Gastroesophageal sphincter (tissue), 4 donors: ENCODE measurements at regions not wholly inside any gene's neighbourhood (a gene's known extent, or its start where the extent isn't known, plus 50 kb on each side); places are given as distances from the start of the nearest gene placed in this dataset.
"Not testable (repeated sequence)": the region's sequence is repeated elsewhere in the genome, so short reads cannot be mapped to it uniquely, and the experiment has no call there.

Experiments
- ATAC-seq: fragments of 150-250 bp; one replicate; pipeline ENCODE4 v1.9.1; 2016; ENCODE audit warnings: mild to moderate bottlenecking, moderate library complexity
- H3K27ac ChIP-seq, 4 donors: fragments of 200-600 bp; sonication (generic) in 3 of 4; 1 replicate in 3 of 4; 2 replicates in 1 of 4; pipeline ENCODE4 v1.5.1; 2016 to 2019
- H3K27me3 ChIP-seq: fragments of 200-600 bp; sonication (generic); one replicate; pipeline ENCODE4 v1.5.1; 2019
- H3K36me3 ChIP-seq, 2 donors: fragments of 200-600 bp; sonication (generic); one replicate each; pipeline ENCODE4 v1.5.1; 2019; ENCODE audit warnings: control low read depth in 1 of 2
- H3K4me1 ChIP-seq, 3 donors: fragments of 200-600 bp; sonication (generic); 1 replicate in 2 of 3; 2 replicates in 1 of 3; pipeline ENCODE4 v1.5.1; 2016 to 2019; ENCODE audit warnings: control low read depth in 2 of 3
- H3K4me3 ChIP-seq, 2 donors: fragments of 200-600 bp; sonication (generic); one replicate each; pipeline ENCODE4 v1.5.1; 2019; ENCODE audit warnings: mild to moderate bottlenecking in 1 of 2, moderate library complexity in 1 of 2
- H3K9me3 ChIP-seq, 3 donors: fragments of 200-600 bp; sonication (generic); one replicate each; pipeline ENCODE4 v1.5.1; 2017 to 2019; ENCODE audit warnings: control low read depth in 2 of 3
- CTCF ChIP-seq, 4 experiments: fragments of 200-600 bp in 2 of 4; fragments of 450-650 bp in 2 of 4; sonication (generic) in 1 of 4; IDR thresholded peaks; one replicate each; pipeline ENCODE4 v1.5.1; 2017 to 2019; ENCODE audit warnings: antibody characterized with exemption in 4 of 4, mild to moderate bottlenecking in 2 of 4, moderate library complexity in 2 of 4
- EP300 ChIP-seq: sonication (generic); formaldehyde crosslinking; IDR thresholded peaks from one replicate; pipeline ENCODE4 v1.6.1; 2017; ENCODE audit warnings: antibody characterized with exemption, mild to moderate bottlenecking
- POLR2A ChIP-seq, 2 donors: fragments of 450-650 bp; IDR thresholded peaks; one replicate each; pipeline ENCODE4 v1.6.1; 2017; ENCODE audit warnings: antibody characterized with exemption in 2 of 2, mild to moderate bottlenecking in 2 of 2, moderate library complexity in 1 of 2
- POLR2AphosphoS5 ChIP-seq: sonication (generic); formaldehyde crosslinking; IDR thresholded peaks from one replicate; pipeline ENCODE4 v1.6.1; 2017; ENCODE audit warnings: antibody characterized with exemption
- WGBS, 2 donors: methylation state at CpG; one replicate each; pipeline ENCODE4 v1.1.5; 2018; ENCODE audit warnings: low coverage in 1 of 2; 5-methylcytosine and 5-hydroxymethylcytosine counted together

DNA sequence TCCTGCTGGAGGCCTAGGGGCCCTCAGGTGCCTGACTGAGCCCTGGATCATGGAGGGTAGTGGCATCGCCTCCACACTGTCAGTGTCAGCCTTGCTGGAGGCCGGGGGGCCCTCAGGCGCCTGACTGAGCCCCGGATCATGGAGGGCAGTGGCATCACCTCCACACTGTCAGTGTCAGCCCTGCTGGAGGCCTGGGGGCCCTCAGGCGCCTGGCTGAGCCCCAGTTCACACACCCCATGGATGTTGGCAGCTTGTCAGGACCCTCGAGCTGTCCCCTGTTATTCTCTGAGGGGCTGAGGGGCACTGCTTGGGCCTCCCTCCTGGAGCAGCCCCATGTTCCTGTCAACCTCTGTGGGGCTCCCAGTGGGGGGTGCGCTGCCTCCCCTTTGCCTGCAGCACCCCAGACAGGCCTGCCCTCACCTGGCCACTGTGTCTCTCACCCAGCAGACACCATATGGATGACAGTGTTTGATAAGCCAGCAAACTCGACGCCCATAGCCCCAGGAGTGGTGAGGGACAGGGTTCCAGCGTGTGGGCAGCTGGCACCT, 197.6 kb downstream of the LIPI start:
- H3K4me3 ChIP-seq: no peak overlapping the region
- H3K36me3 ChIP-seq: no peaks in the 10 kb centered on the region
- no peak overlapping the region for H3K27ac ChIP-seq
- ATAC-seq: no peak
- no peak for TF ChIP-seq POLR2A (IDR thresholded peaks at IDR 0.05)
- TF ChIP-seq EP300: no peak
- TF ChIP-seq CTCF (IDR thresholded peaks at IDR 0.05): no peak
- no peak for TF ChIP-seq POLR2AphosphoS5
- no peaks in the 10 kb centered on the region for H3K27me3 ChIP-seq
- H3K9me3 ChIP-seq: no peaks in the 10 kb centered on the region
- no peaks in the 10 kb centered on the region for H3K4me1 ChIP-seq
- 73% methylated on average over 5 of the region's 10 CpGs; no CpG with 5 or more reads in 1 of the 2 donors for WGBS, 2 donors

DNA sequence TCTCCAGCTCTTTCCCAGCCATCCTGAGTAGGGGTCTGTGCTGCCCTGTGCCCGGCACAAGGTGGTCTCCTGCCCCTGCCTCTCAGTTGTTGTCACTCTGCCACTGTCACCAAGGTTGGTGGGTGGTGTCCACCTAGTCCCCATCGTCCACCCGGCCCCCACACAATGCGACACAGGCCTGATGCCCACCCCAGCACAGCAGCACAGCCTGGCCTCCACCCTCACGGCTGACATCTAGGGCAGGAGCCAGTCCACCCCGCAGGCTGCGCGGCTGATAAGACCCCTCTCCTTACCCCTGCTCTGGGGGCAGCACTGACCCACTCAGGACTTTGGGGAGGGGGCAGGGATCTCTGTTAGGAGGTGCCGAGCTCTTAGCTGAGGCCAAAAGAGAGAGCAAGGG, 198.3 kb downstream of the LIPI start:
- WGBS, 2 donors: no CpG with 5 or more reads among the region's 9 CpGs
- Histone ChIP-seq H3K36me3 (no peaks in the 10 kb centered on the region), H3K9me3 (no peaks in the 10 kb centered on the region), H3K27me3 (no peaks in the 10 kb centered on the region), H3K27ac (no peak overlapping the region), H3K4me1 (no peaks in the 10 kb centered on the region), H3K4me3 (no peak overlapping the region)
- ATAC-seq: no peak
- TF ChIP-seq POLR2AphosphoS5: no peak
- TF ChIP-seq CTCF (IDR thresholded peaks at IDR 0.05): no peak
- TF ChIP-seq POLR2A (IDR thresholded peaks at IDR 0.05): no peak
- no peak for TF ChIP-seq EP300

GRCh38 chr21:14011751-14012150, 199.0 kb downstream of the LIPI start:
- WGBS, 2 donors: no CpG with 5 or more reads among the region's 17 CpGs
- not testable (repeated sequence) for H3K4me3 ChIP-seq, H3K27me3 ChIP-seq, H3K9me3 ChIP-seq, H3K4me1 ChIP-seq, ATAC-seq, H3K36me3 ChIP-seq, H3K27ac ChIP-seq

DNA sequence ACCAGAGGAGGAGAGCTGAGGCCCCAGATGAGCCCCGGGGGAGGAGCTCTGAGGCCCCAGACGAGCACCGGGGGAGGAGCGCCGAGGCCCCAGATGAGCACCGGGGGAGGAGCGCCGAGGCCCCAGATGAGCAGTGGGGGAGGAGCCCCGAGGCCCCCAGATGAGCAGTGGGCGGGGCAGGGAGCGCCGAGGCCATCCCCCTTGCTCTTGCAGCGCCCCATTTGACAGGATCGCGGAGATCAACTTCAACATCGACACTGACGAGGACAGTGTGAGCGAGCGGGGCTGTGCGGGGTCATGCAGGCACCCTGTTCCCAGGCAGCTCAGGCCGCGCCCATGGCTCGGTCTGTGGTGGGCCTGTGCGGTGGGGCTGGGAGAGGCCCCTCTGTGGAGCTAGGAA, 199.6 kb downstream of the LIPI start:
- H3K27me3 ChIP-seq, H3K4me1 ChIP-seq, H3K36me3 ChIP-seq, H3K4me3 ChIP-seq, ATAC-seq, H3K27ac ChIP-seq, H3K9me3 ChIP-seq: not testable (repeated sequence)
- WGBS, 2 donors: 60% methylated on average over 2 of the region's 24 CpGs; no CpG with 5 or more reads in 1 of the 2 donors

DNA sequence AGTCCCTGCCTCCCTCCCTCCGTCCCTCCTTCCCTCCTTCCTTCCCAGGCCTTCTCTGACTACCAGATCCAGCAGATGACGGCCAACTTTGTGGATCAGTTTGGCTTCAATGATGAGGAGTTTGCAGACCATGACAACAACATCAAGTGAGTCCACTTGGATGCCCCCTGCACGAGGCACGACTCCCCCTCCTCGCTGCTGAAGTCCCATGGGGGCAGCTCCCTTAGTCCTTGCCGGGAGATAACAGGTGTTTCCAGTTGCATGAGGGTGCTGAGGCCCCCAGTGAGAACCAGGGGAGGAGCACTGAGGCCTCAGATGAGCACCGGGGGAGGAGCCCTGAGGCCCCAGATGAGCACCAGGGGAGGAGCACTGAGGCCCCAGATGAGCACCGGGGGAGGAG, 200.0 kb downstream of the LIPI start:
- no peak overlapping the region for H3K4me3 ChIP-seq
- no peaks in the 10 kb centered on the region for H3K27me3 ChIP-seq
- H3K36me3 ChIP-seq: no peaks in the 10 kb centered on the region
- 100% methylated on average over 2 of the region's 8 CpGs; no CpG with 5 or more reads in 1 of the 2 donors for WGBS, 2 donors
- no peak for ATAC-seq
- no peak overlapping the region for H3K27ac ChIP-seq
- H3K4me1 ChIP-seq: no peaks in the 10 kb centered on the region
- no peaks in the 10 kb centered on the region for H3K9me3 ChIP-seq
- TF ChIP-seq EP300 (no peak), POLR2AphosphoS5 (no peak), POLR2A (IDR thresholded peaks at IDR 0.05) (no peak), CTCF (IDR thresholded peaks at IDR 0.05) (no peak)

- not testable (repeated sequence) for H3K4me3 ChIP-seq, H3K27me3 ChIP-seq, H3K27ac ChIP-seq, H3K36me3 ChIP-seq, ATAC-seq, H3K4me1 ChIP-seq, H3K9me3 ChIP-seq
- no CpG with 5 or more reads among the region's 6 CpGs for WGBS, 2 donors
Observed at GRCh38 chr21:14009990-14010389, 200.8 kb downstream of the LIPI start.

DNA sequence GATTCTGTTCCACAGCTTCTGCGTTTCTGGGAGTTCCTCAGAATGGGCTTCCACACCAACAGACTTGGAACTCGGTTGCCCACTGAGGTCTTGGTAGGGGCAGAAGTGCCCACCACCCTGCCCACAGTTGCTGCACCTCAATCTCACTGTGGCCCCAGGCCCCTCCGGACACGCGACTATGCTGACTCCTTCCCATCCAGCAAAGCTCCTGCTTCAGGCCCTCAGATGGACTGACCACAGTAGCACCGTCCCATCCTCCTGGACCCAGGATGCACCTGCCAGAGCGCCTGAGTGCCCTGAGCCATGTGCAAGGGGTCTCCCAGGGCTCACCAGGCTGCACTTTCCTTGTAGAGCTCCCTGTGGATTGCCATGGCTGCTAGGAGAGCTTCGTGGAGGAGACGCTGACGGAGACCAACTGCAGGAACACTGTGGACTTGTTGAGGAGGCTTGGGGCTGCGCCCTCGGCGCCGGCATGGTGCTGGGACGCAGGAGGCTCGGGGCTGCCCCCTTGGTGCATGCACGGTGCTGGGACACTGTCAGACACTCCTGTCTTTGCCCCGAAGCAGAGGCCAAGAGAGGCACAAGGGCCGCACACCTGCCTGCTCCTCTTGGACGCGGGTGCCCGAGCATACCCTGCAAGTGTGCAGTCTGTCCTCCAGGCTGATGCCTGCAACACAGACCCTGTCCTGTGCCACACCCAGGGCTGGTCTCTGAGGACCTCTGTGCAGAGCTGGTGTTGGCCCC, 201.3 kb downstream of the LIPI start:
- not testable (repeated sequence) for H3K27me3 ChIP-seq, H3K4me3 ChIP-seq, H3K9me3 ChIP-seq, ATAC-seq, H3K27ac ChIP-seq, H3K36me3 ChIP-seq, H3K4me1 ChIP-seq
- 100% methylated on average over 4 of the region's 22 CpGs; no CpG with 5 or more reads in 1 of the 2 donors for WGBS, 2 donors

GRCh38 chr21:14008436-14008835, 202.3 kb downstream of the LIPI start:
- not testable (repeated sequence) for H3K4me3 ChIP-seq, ATAC-seq
- no CpG with 5 or more reads among the region's 5 CpGs for WGBS, 2 donors

GRCh38 chr21:14008006-14008405, 202.7 kb downstream of the LIPI start:
- not testable (repeated sequence) for H3K36me3 ChIP-seq, H3K27me3 ChIP-seq, H3K4me3 ChIP-seq, H3K4me1 ChIP-seq, H3K9me3 ChIP-seq, ATAC-seq, H3K27ac ChIP-seq
- no CpG with 5 or more reads among the region's 17 CpGs for WGBS, 2 donors

More at GRCh38 chr21:14008436-14008835, 202.3 kb downstream of the LIPI start:
- H3K36me3 ChIP-seq, H3K27ac ChIP-seq, H3K4me1 ChIP-seq, H3K27me3 ChIP-seq, H3K9me3 ChIP-seq: not testable (repeated sequence)

GRCh38 chr21:14006144-14006543, 204.6 kb downstream of the LIPI start:
- not testable (repeated sequence) for H3K27ac ChIP-seq, ATAC-seq, H3K4me3 ChIP-seq, H3K9me3 ChIP-seq, H3K4me1 ChIP-seq, H3K27me3 ChIP-seq, H3K36me3 ChIP-seq
- 100% methylated on average over 2 of the region's 7 CpGs; no CpG with 5 or more reads in 1 of the 2 donors for WGBS, 2 donors
